ENCODE measurements at regions not wholly inside any gene's neighbourhood (a gene's known extent, or its start where the extent isn't known, plus 50 kb on each side); places are given as distances from the start of the nearest gene placed in this dataset.

- no peak overlapping the region for H3K9ac ChIP-seq
- H3K4me3 ChIP-seq (ENCODE audit: low read depth, low read length), result no peak overlapping the region
Measured at GRCh38 chr1:213669512-213669911, 318.3 kb upstream of the PROX1 start.

GRCh38 chr1:213669964-213670691 lies 317.6 kb upstream of the PROX1 start:
- Histone ChIP-seq H3K9me3 (ENCODE audit: control insufficient read depth, low read length) (no peaks in the 10 kb centered on the region), H3K27ac (no peak overlapping the region), H3K4me2 (ENCODE audit: low read length) (no peak overlapping the region), H3K27me3 (ENCODE audit: control insufficient read depth, insufficient read depth, low read length) (no peaks in the 10 kb centered on the region), H3K36me3 (ENCODE audit: control insufficient read depth, insufficient read depth, low read length) (no peaks in the 10 kb centered on the region), H2AFZ (no peak overlapping the region), H3K9ac (no peak overlapping the region), H3K4me1 (no peaks in the 10 kb centered on the region), H3K4me3 (ENCODE audit: low read depth, low read length) (no peak overlapping the region), H3K79me2 (no peaks in the 10 kb centered on the region)
- no peak for TF ChIP-seq CTCF (IDR thresholded peaks at IDR 0.05)

More at GRCh38 chr1:213669512-213669911, 318.3 kb upstream of the PROX1 start:
- no peaks in the 10 kb centered on the region for H3K4me1 ChIP-seq
- H3K9me3 ChIP-seq (ENCODE audit: control insufficient read depth, low read length), result no peaks in the 10 kb centered on the region
- H3K36me3 ChIP-seq (ENCODE audit: control insufficient read depth, insufficient read depth, low read length), result no peaks in the 10 kb centered on the region
- no peak for TF ChIP-seq CTCF (IDR thresholded peaks at IDR 0.05)
- H3K27ac ChIP-seq, result no peak overlapping the region
- H2AFZ ChIP-seq, result no peak overlapping the region
- H3K27me3 ChIP-seq (ENCODE audit: control insufficient read depth, insufficient read depth, low read length), result no peaks in the 10 kb centered on the region
- H3K4me2 ChIP-seq (ENCODE audit: low read length), result no peak overlapping the region
- no peaks in the 10 kb centered on the region for H3K79me2 ChIP-seq

GRCh38 chr1:213670692-213671023 lies 317.1 kb upstream of the PROX1 start:
- H3K36me3 ChIP-seq (ENCODE audit: control insufficient read depth, insufficient read depth, low read length), result no peaks in the 10 kb centered on the region
- no peaks in the 10 kb centered on the region for H3K9me3 ChIP-seq (ENCODE audit: control insufficient read depth, low read length)
- no peak overlapping the region for H3K27ac ChIP-seq
- no peaks in the 10 kb centered on the region for H3K27me3 ChIP-seq (ENCODE audit: control insufficient read depth, insufficient read depth, low read length)
- H3K79me2 ChIP-seq, result no peaks in the 10 kb centered on the region
- no peak overlapping the region for H3K4me3 ChIP-seq (ENCODE audit: low read depth, low read length)
- no peaks in the 10 kb centered on the region for H3K4me1 ChIP-seq
- H3K4me2 ChIP-seq (ENCODE audit: low read length), result no peak overlapping the region
- no peak overlapping the region for H2AFZ ChIP-seq
- TF ChIP-seq CTCF (IDR thresholded peaks at IDR 0.05), result no peak
- H3K9ac ChIP-seq, result no peak overlapping the region

- Histone ChIP-seq H2AFZ (no peak overlapping the region), H3K4me2 (ENCODE audit: low read length) (no peak overlapping the region), H3K27me3 (ENCODE audit: control insufficient read depth, insufficient read depth, low read length) (no peaks in the 10 kb centered on the region), H3K9me3 (ENCODE audit: control insufficient read depth, low read length) (no peaks in the 10 kb centered on the region), H3K4me3 (ENCODE audit: low read depth, low read length) (no peak overlapping the region), H3K36me3 (ENCODE audit: control insufficient read depth, insufficient read depth, low read length) (no peaks in the 10 kb centered on the region), H3K9ac (no peak overlapping the region), H3K27ac (no peak overlapping the region), H3K4me1 (no peaks in the 10 kb centered on the region), H3K79me2 (no peaks in the 10 kb centered on the region)
- no peak for TF ChIP-seq CTCF (IDR thresholded peaks at IDR 0.05)
Measured at GRCh38 chr1:213675043-213675442, 312.7 kb upstream of the PROX1 start.

- H3K27me3 ChIP-seq (ENCODE audit: control insufficient read depth, insufficient read depth, low read length), result no peaks in the 10 kb centered on the region
- no peak overlapping the region for H3K9ac ChIP-seq
- H2AFZ ChIP-seq, result no peak overlapping the region
- H3K36me3 ChIP-seq (ENCODE audit: control insufficient read depth, insufficient read depth, low read length), result no peaks in the 10 kb centered on the region
- no peaks in the 10 kb centered on the region for H3K9me3 ChIP-seq (ENCODE audit: control insufficient read depth, low read length)
- no peak for TF ChIP-seq CTCF (IDR thresholded peaks at IDR 0.05)
- no peak overlapping the region for H3K4me3 ChIP-seq (ENCODE audit: low read depth, low read length)
- no peak overlapping the region for H3K27ac ChIP-seq
- H3K79me2 ChIP-seq, result no peaks in the 10 kb centered on the region
- H3K4me2 ChIP-seq (ENCODE audit: low read length), result no peak overlapping the region
- H3K4me1 ChIP-seq, result no peaks in the 10 kb centered on the region
Measured at GRCh38 chr1:213676736-213677135, 311.0 kb upstream of the PROX1 start.
